ENCODE measurements at regions not wholly inside any gene's neighbourhood (a gene's known extent, or its start where the extent isn't known, plus 50 kb on each side); places are given as distances from the start of the nearest gene placed in this dataset.

DNA sequence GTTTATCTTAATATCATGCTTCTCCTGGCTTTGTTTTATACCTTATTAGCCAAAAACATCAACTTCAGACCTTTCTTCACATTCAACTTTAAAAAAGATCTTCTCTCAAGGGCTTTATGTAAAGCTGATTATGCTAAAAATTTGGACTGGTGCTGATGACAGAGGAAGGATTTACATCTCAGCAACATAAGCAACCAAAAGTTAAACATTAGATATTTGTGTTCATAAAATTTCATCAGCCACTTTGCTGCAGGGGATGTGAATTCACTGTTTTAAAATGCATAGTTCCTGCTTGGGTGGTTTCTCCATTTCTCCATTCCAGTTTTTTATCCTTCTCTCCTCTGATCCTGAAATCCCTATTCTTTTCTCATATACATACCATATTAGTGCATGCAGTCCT is 398.6 kb upstream of the DDI1 start:
- no peak overlapping the region for H3K27ac ChIP-seq (replicated peaks)
- intact Hi-C loops (cut with micrococcal nuclease) = no loop called here
- no peak overlapping the region for H3K4me3 ChIP-seq
- no peaks in the 10 kb centered on the region for H3K9me3 ChIP-seq (replicated peaks)
- TF ChIP-seq, protein P1, sequence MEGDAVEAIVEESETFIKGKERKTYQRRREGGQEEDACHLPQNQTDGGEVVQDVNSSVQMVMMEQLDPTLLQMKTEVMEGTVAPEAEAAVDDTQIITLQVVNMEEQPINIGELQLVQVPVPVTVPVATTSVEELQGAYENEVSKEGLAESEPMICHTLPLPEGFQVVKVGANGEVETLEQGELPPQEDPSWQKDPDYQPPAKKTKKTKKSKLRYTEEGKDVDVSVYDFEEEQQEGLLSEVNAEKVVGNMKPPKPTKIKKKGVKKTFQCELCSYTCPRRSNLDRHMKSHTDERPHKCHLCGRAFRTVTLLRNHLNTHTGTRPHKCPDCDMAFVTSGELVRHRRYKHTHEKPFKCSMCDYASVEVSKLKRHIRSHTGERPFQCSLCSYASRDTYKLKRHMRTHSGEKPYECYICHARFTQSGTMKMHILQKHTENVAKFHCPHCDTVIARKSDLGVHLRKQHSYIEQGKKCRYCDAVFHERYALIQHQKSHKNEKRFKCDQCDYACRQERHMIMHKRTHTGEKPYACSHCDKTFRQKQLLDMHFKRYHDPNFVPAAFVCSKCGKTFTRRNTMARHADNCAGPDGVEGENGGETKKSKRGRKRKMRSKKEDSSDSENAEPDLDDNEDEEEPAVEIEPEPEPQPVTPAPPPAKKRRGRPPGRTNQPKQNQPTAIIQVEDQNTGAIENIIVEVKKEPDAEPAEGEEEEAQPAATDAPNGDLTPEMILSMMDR (IDR thresholded peaks at IDR 0.05; ENCODE audit: borderline replicate concordance) = no peak
- no peak for DNase-seq
- no peaks in the 10 kb centered on the region for H3K4me1 ChIP-seq
- H3K36me3 ChIP-seq = no peaks in the 10 kb centered on the region
- no peaks in the 10 kb centered on the region for H3K27me3 ChIP-seq (ENCODE audit: low read depth)

DNA sequence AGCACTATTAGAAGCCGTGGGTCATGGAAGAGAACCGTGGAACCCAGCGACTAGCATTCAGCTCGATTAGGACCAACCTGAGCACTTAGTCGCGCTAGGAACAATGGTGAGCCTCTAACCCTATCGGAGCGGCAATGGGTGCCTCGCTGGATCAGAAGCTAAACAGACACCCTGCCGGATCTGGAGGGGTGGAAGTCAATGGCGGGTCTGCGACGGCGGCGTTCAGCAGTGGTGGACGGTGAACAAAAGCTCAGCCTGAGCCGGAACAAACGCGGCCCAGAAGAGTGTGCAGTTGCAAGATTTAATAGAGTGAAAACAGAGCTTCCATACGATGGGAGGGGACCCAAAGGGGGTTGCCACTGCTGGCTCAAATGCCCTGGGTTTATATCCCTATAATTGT is 391.8 kb upstream of the DDI1 start:
- no peaks in the 10 kb centered on the region for H3K27me3 ChIP-seq (ENCODE audit: low read depth)
- no peaks in the 10 kb centered on the region for H3K4me1 ChIP-seq
- no peak overlapping the region for H3K4me3 ChIP-seq
- intact Hi-C loops (cut with micrococcal nuclease) = no loop called here
- DNase-seq = no peak
- TF ChIP-seq, protein P1 (IDR thresholded peaks at IDR 0.05; ENCODE audit: borderline replicate concordance) = no peak
- no peaks in the 10 kb centered on the region for H3K36me3 ChIP-seq
- H3K27ac ChIP-seq (replicated peaks) = no peak overlapping the region
- H3K9me3 ChIP-seq (replicated peaks) = no peaks in the 10 kb centered on the region

- DNase-seq = no peak
- H3K4me1 ChIP-seq = no peaks in the 10 kb centered on the region
- H3K27me3 ChIP-seq (ENCODE audit: low read depth) = no peaks in the 10 kb centered on the region
- H3K36me3 ChIP-seq = no peaks in the 10 kb centered on the region
- TF ChIP-seq, protein P1 (IDR thresholded peaks at IDR 0.05; ENCODE audit: borderline replicate concordance) = no peak
- no peak overlapping the region for H3K4me3 ChIP-seq
- no peak overlapping the region for H3K27ac ChIP-seq (replicated peaks)
- intact Hi-C loops (cut with micrococcal nuclease) = no loop called here
- H3K9me3 ChIP-seq (replicated peaks) = peaks cover 16% of the 10 kb centered on the region
These were observed 388.4 kb upstream of the DDI1 start for GRCh38 chr11:103648054-103648453.

GRCh38 chr11:103648670-103649400 is 387.6 kb upstream of the DDI1 start:
- intact Hi-C loops (cut with micrococcal nuclease) = no loop called here
- H3K4me3 ChIP-seq = no peak overlapping the region
- no peak overlapping the region for H3K27ac ChIP-seq (replicated peaks)

DNA sequence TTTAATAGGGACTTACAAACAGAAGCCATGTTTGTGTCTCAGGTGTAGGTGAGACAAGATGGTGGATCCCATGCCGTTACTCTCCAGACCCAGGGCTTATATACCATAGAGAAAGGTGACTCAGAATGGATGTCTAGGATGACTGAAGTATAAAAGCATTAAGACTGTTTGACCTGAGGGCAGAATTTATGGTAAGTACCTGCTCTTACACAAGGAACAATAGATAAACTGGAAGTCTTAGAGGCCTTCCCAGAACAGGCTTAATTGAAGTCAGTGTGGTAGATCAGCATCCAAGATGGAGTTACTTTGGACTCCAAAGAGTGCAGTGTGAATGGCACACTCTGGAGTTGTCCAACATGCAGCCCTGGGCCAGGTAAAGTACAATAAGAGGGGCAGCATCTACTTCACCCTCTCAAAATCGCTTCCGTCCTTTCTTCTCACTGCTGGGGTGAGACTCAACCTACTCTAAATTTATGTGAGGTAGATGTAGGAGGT is 387.0 kb upstream of the DDI1 start:
- Histone ChIP-seq H3K36me3 (no peaks in the 10 kb centered on the region), H3K4me3 (no peak overlapping the region), H3K27ac (replicated peaks) (no peak overlapping the region), H3K9me3 (replicated peaks) (peaks cover 16% of the 10 kb centered on the region), H3K27me3 (ENCODE audit: low read depth) (no peaks in the 10 kb centered on the region), H3K4me1 (no peaks in the 10 kb centered on the region)
- TF ChIP-seq, protein P1 (IDR thresholded peaks at IDR 0.05; ENCODE audit: borderline replicate concordance) = no peak
- DNase-seq = no peak
- intact Hi-C loops (cut with micrococcal nuclease) = no loop called here

More at GRCh38 chr11:103648670-103649400, 387.6 kb upstream of the DDI1 start:
- no peak for DNase-seq
- Histone ChIP-seq H3K4me1 (no peaks in the 10 kb centered on the region), H3K27me3 (ENCODE audit: low read depth) (no peaks in the 10 kb centered on the region), H3K9me3 (replicated peaks) (peaks cover 16% of the 10 kb centered on the region), H3K36me3 (no peaks in the 10 kb centered on the region)
- TF ChIP-seq, protein P1 (IDR thresholded peaks at IDR 0.05; ENCODE audit: borderline replicate concordance) = no peak

All from left ventricle myocardium inferior (tissue), 1 donor.